ACC112 (cell line): ENCODE measurements at regions not wholly inside any gene's neighbourhood (a gene's known extent, or its start where the extent isn't known, plus 50 kb on each side); places are given as distances from the start of the nearest gene placed in this dataset.

Source experiments
- H2AFZ ChIP-seq: fragments of 200-600 bp; sonication (generic); one replicate; pipeline ENCODE4 v1.6.0; 2017; ENCODE audit warnings: antibody characterized with exemption, low read length; ENCODE audit not compliant: unreplicated experiment
- H3K27ac ChIP-seq: fragments of 200-600 bp; sonication (generic); 2 replicates; pipeline ENCODE4 v1.5.1; 2014; ENCODE audit warnings: low read depth, mild to moderate bottlenecking, antibody characterized with exemption, low read length, moderate library complexity
- H3K27me3 ChIP-seq: fragments of 200-600 bp; sonication (generic); 2 replicates; pipeline ENCODE4 v1.6.1; 2014; ENCODE audit warnings: mild to moderate bottlenecking, antibody characterized with exemption, low read length, moderate library complexity, mixed read lengths; ENCODE audit not compliant: insufficient read depth
- H3K36me3 ChIP-seq: fragments of 200-600 bp; sonication (generic); 2 replicates; pipeline ENCODE4 v1.6.1; 2016; ENCODE audit warnings: mild to moderate bottlenecking, antibody characterized with exemption, low read length, moderate library complexity, mixed read lengths; ENCODE audit not compliant: insufficient read depth
- H3K4me1 ChIP-seq: fragments of 200-600 bp; sonication (generic); one replicate; pipeline ENCODE4 v1.6.1; 2016; ENCODE audit warnings: low read length, mixed read lengths; ENCODE audit not compliant: insufficient read depth, unreplicated experiment, control insufficient read depth
- H3K4me3 ChIP-seq: fragments of 200-600 bp; sonication (generic); 2 replicates; pipeline ENCODE4 v1.5.1; 2014; ENCODE audit warnings: mild to moderate bottlenecking, low read depth, low read length
- H3K79me2 ChIP-seq: fragments of 200-600 bp; sonication (generic); one replicate; pipeline ENCODE4 v1.6.0; 2016; ENCODE audit warnings: low read length; ENCODE audit not compliant: control insufficient read depth, unreplicated experiment, insufficient read depth

- Histone ChIP-seq H2AFZ (no peak overlapping the region), H3K36me3 (no peaks in the 10 kb centered on the region), H3K27ac (no peak overlapping the region), H3K4me3 (no peak overlapping the region), H3K79me2 (no peaks in the 10 kb centered on the region), H3K4me1 (no peaks in the 10 kb centered on the region), H3K27me3 (no peaks in the 10 kb centered on the region)
Measured at GRCh38 chr10:65340340-65340739, 1585.5 kb upstream of the LRRTM3 start.

- no peak overlapping the region for H3K27ac ChIP-seq
- H3K79me2 ChIP-seq = no peaks in the 10 kb centered on the region
- H3K36me3 ChIP-seq = no peaks in the 10 kb centered on the region
- H3K4me1 ChIP-seq = no peaks in the 10 kb centered on the region
- no peak overlapping the region for H2AFZ ChIP-seq
- no peak overlapping the region for H3K4me3 ChIP-seq
- H3K27me3 ChIP-seq = no peaks in the 10 kb centered on the region
Measured at GRCh38 chr10:65341323-65341925, 1584.4 kb upstream of the LRRTM3 start.

- Histone ChIP-seq H3K27me3 (no peaks in the 10 kb centered on the region), H2AFZ (no peak overlapping the region), H3K79me2 (no peaks in the 10 kb centered on the region), H3K36me3 (no peaks in the 10 kb centered on the region), H3K27ac (no peak overlapping the region), H3K4me1 (no peaks in the 10 kb centered on the region), H3K4me3 (no peak overlapping the region)
Measured at GRCh38 chr10:65342245-65342644, 1583.6 kb upstream of the LRRTM3 start.

GRCh38 chr10:65346466-65346865 is 1579.4 kb upstream of the LRRTM3 start:
- Histone ChIP-seq H3K4me3 (no peak overlapping the region), H3K36me3 (no peaks in the 10 kb centered on the region), H3K27ac (no peak overlapping the region), H3K4me1 (no peaks in the 10 kb centered on the region), H3K27me3 (no peaks in the 10 kb centered on the region), H2AFZ (no peak overlapping the region), H3K79me2 (no peaks in the 10 kb centered on the region)

- no peak overlapping the region for H3K27ac ChIP-seq
- no peaks in the 10 kb centered on the region for H3K4me1 ChIP-seq
- no peak overlapping the region for H2AFZ ChIP-seq
- H3K36me3 ChIP-seq = no peaks in the 10 kb centered on the region
- no peak overlapping the region for H3K4me3 ChIP-seq
- H3K79me2 ChIP-seq = no peaks in the 10 kb centered on the region
- no peaks in the 10 kb centered on the region for H3K27me3 ChIP-seq
Measured at GRCh38 chr10:65348637-65349036, 1577.2 kb upstream of the LRRTM3 start.

GRCh38 chr10:65350611-65351010 is 1575.2 kb upstream of the LRRTM3 start:
- Histone ChIP-seq H3K4me1 (no peaks in the 10 kb centered on the region), H3K79me2 (no peaks in the 10 kb centered on the region), H3K27me3 (no peaks in the 10 kb centered on the region), H3K27ac (no peak overlapping the region), H3K36me3 (no peaks in the 10 kb centered on the region), H2AFZ (no peak overlapping the region), H3K4me3 (no peak overlapping the region)

GRCh38 chr10:65355141-65355680 is 1570.6 kb upstream of the LRRTM3 start:
- H2AFZ ChIP-seq = no peak overlapping the region

GRCh38 chr10:65358565-65358964 is 1567.3 kb upstream of the LRRTM3 start:
- H3K27ac ChIP-seq = no peak overlapping the region
- no peaks in the 10 kb centered on the region for H3K27me3 ChIP-seq
- H3K4me3 ChIP-seq = no peak overlapping the region
- H3K36me3 ChIP-seq = no peaks in the 10 kb centered on the region
- no peaks in the 10 kb centered on the region for H3K79me2 ChIP-seq
- H3K4me1 ChIP-seq = no peaks in the 10 kb centered on the region
- H2AFZ ChIP-seq = no peak overlapping the region

More at GRCh38 chr10:65355141-65355680, 1570.6 kb upstream of the LRRTM3 start:
- H3K27me3 ChIP-seq = no peaks in the 10 kb centered on the region
- no peaks in the 10 kb centered on the region for H3K79me2 ChIP-seq
- H3K27ac ChIP-seq = no peak overlapping the region
- no peaks in the 10 kb centered on the region for H3K36me3 ChIP-seq
- no peak overlapping the region for H3K4me3 ChIP-seq
- no peaks in the 10 kb centered on the region for H3K4me1 ChIP-seq

- Histone ChIP-seq H3K4me3 (no peak overlapping the region), H3K27me3 (no peaks in the 10 kb centered on the region), H2AFZ (no peak overlapping the region), H3K4me1 (no peaks in the 10 kb centered on the region), H3K27ac (no peak overlapping the region), H3K79me2 (no peaks in the 10 kb centered on the region), H3K36me3 (no peaks in the 10 kb centered on the region)
Measured at GRCh38 chr10:65360497-65360896, 1565.3 kb upstream of the LRRTM3 start.

- Histone ChIP-seq H3K4me3 (no peak overlapping the region), H3K27me3 (no peaks in the 10 kb centered on the region), H3K27ac (no peak overlapping the region), H2AFZ (no peak overlapping the region), H3K4me1 (no peaks in the 10 kb centered on the region), H3K79me2 (no peaks in the 10 kb centered on the region), H3K36me3 (no peaks in the 10 kb centered on the region)
Measured at GRCh38 chr10:65365878-65366277, 1560.0 kb upstream of the LRRTM3 start.

- Histone ChIP-seq H3K79me2 (no peaks in the 10 kb centered on the region), H3K27ac (no peak overlapping the region), H3K4me1 (no peaks in the 10 kb centered on the region), H3K27me3 (no peaks in the 10 kb centered on the region), H2AFZ (no peak overlapping the region), H3K36me3 (no peaks in the 10 kb centered on the region), H3K4me3 (no peak overlapping the region)
Measured at GRCh38 chr10:65367706-65368105, 1558.1 kb upstream of the LRRTM3 start.
